Activated CD8-positive, alpha-beta memory T cell treated with anti-CD3 and anti-CD28 coated beads for 48 hours (primary cell): ENCODE measurements at regions not wholly inside any gene's neighbourhood (a gene's known extent, or its start where the extent isn't known, plus 50 kb on each side); places are given as distances from the start of the nearest gene placed in this dataset.
"Not testable (repeated sequence)": the region's sequence is repeated elsewhere in the genome, so short reads cannot be mapped to it uniquely, and the experiment has no call there.

Experiments
- DNase-seq, 3 experiments: peaks; one replicate each; pipeline ENCODE4 v3.0.0-alpha.2; 2020; ENCODE audit warnings: low read depth in 2 of 3, low spot score in 2 of 3

DNA sequence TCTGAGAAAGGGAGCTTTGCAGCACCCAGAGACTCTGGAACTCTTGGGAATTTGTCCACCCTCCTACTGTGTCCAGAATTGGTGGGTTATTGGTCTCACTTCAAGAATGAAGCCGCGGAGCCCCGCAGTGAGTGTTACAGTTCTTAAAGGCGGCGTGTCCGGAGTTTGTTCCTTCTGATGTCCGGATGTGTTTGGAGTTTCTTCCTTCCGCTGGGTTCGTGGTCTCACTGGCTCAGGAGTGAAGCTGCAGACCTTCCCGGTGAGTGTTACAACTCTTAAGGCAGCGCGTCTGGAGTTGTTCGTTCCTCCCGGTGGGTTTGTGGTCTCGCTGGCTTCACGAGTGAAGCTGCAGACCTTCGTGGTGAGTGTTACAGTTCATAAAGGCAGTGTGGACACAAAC is 824.7 kb downstream of the LRRTM4 start:
- DNase-seq, result not testable (repeated sequence)

DNA sequence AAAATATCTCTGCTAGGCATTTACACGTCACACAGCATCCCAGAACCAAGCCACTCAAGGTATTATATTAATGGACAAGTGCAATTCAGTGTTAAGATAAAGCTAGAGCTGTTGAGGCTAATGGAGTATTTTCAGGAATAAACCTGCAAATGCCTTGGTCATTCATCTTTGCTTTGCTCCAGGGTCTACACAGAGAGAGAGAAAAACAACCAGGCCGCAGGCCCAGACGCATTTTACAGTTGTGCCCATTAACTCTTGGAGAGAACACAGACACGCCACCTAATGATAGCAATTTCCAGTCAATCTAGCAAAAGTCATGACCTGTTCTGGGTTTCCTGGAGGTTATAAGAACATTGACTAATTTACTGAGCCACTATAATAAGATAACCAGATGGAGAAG is 829.3 kb downstream of the LRRTM4 start:
- DNase-seq, result no peak

DNA sequence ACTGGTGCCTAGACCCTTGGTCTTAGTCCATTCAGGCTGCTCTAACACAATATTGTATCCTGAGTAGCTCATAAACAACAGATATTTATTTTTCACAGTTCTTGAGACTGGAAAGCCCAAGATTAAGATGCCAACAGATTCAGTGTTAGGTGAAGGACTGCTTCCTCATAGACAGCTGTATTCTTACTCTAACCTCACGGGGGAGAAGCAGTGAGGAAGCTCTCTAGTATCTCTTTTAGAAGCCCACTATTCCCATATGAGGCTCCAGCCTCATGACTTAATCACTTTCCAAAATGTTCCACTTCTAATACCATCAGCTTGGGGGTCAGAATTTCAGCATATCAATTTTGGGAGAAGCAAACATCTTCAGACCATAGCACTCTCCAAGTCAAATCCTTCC is 833.4 kb downstream of the LRRTM4 start:
- DNase-seq, result no peak

DNA sequence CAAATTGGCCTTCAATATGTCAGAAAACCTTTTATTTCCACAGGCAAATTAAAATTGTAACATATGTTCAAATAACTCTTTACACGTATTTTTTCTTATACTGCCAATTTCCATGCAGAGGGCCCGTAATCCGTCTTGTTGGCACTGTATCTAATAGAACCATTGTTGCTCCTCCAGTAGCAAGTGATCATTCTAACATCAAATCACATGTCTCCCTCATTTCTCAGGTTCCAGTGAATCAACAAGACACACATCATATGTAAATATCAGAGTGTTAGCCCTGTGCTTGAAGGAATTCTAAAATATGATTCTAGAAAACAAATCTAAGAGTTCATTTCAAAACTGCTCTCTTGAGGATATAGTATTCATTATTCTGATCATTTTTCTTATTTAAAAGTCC is 834.3 kb downstream of the LRRTM4 start:
- DNase-seq, result no peak

DNA sequence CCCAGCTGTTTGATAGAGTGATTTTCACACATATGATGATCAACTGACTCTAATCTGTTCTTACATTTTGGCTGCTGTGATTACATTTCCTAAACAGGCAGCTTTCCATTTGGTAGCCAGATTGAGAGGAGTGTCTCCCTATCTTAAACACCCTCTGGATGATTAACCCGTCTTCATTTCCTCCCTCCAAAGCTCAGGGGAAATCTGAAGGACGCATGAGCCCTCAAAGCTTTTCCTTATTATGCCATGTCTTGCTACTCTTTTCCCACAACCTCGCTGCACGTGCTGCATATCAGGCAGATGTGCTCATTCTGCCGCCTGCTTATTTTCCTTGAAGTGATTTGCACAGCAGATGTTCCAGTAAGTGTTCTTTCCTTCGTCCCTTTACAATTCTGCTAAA is 837.4 kb downstream of the LRRTM4 start:
- DNase-seq, result no peak

DNA sequence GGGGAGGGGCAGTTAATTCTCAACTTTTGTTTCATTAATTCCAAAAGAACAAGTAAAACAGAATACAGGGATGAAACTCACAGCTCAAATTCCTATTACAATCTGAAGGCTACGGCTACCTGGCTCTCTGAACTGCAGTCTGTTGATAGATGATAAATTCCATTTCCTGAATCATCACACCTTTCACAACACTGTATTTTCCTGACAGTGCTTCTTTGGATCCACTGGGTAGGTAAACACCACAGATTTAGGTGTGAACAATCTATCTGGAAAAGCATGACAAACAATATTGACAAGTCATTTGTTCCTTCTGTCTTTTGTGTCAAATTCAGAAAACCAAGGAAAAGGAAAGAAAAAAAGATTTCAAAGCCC is 843.2 kb downstream of the LRRTM4 start:
- DNase-seq, result no peak

DNA sequence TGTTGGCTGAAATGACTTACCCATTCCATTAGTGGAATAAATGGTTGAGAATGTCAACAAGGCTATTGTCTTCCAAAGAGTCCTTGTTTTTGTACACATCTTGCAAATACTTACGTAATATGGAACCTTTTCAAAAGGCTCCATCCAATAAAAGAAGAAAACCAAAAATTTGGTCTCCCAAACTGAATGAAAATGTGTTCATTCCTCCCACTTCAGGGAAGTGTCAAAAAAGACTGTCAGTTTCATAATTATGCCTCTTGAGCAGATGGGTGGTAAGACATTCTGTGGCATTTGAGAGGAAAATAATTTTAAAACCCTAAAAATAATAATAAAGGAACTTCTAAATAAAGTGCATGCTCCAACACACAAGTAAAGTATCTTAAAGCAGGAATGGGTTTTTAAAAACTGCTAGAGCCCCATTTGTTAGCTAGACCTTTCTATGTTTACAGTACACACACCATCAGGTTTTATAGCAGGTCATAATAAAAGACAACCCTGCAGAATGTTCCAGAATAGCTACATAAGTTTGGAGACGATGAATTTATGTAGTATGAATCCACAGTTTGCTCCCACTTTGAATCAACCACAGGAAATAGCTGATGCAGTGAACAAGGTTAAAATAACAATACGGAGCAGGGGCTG is 843.7 kb downstream of the LRRTM4 start:
- no peak for DNase-seq

DNA sequence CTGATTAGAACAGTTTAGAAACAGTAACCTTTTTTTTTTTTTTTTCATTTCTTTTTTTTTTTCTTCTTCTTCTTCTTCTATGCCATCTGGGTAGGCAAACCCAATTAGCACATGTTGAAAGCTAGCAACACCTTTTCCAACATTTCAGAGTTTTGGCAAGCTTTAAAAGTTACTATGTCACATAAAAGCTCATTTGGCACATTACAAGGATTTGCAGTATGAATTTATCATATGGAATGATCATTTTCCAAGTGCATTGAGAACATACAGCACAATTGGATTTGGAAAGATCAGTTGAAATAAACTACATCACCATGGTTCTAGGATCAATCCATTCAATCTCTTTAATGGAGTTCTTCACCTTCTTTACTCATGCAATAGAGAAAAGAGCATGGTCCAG is 847.0 kb downstream of the LRRTM4 start:
- DNase-seq, result no peak

DNA sequence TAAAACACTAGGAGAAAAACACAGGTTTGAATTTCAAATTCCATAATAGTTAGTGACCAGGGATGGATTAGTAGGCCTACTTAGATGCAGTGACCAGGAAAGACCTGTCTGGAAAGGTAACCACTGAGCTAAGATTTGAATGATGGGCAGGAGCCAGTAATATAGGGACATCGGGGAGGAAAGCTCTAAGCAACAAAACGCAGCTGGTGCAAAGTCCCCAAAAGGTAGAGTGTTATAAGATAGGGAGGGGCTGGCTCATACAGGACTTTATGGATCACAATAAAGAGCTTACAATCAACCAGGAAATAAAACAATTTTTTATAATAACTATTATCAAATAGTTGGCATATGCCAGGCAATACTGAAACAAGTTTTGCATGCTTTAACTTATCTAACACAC is 849.4 kb downstream of the LRRTM4 start:
- DNase-seq, result no peak

DNA sequence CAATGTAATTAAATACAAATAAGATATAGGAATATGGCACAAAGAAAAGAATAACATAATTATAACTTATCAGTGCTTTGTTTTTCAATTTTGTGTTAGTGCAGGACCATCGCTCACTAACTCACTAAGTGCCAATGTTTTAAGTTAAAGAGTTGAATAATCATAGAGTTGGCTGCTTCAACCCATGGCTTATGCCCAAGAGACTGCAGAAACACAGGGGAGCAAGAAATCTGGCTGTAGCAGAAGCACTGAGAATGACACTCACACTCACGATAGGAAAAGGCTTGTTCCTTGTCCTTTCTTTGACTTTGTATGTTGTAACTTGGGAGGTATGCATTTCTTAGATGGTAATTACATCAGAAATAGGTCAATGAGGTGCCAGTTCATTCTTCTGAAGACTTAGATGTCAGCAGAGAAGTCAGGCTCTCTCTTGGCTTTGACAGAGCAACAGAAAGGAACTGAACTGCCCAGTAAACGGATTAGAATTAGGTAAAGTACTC is 852.2 kb downstream of the LRRTM4 start:
- DNase-seq, result no peak

DNA sequence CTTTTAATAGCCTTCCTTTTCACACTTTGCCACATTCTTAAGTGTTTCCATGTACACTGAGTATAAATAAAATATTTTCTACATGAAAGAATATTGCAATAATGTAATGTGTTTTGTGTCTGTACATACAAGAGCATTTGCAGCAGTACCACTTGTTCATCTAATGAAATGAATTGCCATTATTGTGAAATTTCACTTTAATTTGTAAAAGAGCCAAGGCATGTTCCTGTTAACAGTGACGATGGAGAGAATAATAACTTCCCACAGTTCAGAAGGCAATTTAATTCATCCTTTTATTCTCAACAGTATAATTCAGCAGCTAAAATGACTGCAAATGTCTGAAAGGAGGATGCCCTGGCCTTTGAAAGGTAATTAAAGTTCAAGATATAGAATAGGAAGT is 853.9 kb downstream of the LRRTM4 start:
- DNase-seq, result no peak

DNA sequence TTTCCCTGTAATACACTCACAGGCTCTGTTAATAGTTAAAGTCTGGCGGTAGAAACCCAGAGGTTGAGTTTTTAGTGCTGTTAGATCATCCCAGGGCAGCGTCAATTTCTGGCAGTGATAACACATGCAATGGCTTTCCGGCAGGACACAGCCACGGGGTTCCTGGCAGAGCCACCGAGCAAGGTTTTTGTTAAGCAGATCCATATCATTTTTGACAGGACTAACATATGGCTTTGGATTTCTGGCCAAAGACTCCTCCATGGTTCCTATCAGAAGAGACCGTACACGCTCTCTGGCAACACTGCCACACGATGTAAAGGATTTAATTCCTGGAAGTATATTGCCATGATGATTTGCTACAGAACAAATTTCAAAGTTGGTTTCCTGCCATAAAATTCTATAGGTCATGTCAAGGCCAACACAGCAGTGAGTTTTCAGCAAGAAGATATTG is 854.3 kb downstream of the LRRTM4 start:
- DNase-seq, result no peak

DNA sequence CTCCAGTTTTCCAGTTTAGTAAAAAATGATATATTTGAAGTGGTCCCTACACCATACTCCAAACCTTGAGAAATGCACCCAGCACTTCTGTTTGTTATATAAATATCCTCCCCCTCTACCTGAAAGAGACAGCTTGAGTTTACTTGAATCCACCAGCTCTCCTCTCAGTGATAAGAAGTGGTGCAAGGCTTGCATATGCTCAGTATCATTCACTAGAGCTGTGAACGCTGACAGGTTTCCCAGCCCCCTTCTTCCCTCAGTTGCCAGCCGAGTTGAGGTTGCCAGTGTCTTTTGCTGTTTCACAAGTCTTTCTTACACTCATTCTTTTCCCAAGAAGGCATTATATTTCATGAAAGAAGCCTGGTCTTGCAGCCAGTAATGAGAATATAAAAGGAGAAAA is 880.0 kb downstream of the LRRTM4 start:
- no peak for DNase-seq

DNA sequence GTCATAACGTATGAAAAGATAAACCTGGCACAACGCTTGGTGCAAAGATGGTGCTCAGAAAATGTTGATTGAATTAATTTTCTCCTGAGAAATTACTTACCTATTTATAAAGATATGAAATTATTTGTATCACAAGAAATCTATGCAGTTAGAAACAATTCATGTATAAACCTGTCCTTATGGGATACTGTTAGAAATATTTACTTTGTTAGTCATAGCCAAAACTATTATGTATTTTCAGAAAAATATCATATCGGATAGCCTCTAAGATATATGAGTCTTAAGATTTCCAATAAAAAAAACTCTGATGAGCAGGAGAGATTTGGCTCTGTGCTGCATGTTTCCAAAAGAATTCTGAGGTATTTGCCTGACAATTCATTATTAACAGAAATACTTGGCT is 880.7 kb downstream of the LRRTM4 start:
- DNase-seq, result no peak

DNA sequence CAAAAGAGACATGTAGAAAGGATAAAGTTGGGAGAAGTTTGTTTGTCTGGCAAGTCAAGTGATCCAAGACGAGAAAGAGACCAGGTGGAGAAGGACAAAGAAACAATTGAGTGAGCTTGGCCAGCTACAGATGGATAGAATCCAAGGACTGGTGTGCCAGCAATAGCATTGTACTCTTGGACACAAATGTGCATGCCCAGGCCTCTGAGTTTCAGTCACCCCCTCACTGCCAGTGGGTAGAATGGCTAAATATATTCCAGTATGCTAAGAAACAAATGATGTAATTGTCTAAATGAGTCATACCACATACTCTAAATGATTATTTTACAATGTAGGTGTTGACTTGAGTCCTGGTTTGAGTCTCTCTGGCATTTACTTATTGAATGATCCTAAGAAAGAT is 881.3 kb downstream of the LRRTM4 start:
- no peak for DNase-seq

DNA sequence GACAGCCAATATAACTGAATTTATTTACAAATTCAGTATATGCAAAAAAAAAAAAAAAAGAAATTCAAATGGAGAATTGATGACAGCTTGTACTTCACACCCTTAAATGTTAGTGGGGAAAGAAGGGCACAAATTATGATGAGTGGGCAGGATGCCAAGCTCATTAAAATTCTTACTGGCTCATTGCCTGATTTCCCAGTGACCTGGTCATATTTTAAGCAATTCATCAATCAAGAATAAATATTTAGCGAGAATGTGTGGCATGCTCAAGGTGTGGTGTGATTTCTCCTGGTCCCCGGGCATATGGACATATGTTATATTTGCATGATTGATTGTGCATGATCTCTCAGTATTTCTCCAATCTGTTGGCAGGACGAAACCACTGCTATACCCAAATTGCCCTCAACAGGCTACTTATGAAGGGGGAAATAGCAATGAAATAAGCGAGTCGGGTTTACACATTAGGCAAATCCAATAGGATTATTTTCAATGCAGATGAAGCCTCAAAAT is 883.0 kb downstream of the LRRTM4 start:
- no peak for DNase-seq

DNA sequence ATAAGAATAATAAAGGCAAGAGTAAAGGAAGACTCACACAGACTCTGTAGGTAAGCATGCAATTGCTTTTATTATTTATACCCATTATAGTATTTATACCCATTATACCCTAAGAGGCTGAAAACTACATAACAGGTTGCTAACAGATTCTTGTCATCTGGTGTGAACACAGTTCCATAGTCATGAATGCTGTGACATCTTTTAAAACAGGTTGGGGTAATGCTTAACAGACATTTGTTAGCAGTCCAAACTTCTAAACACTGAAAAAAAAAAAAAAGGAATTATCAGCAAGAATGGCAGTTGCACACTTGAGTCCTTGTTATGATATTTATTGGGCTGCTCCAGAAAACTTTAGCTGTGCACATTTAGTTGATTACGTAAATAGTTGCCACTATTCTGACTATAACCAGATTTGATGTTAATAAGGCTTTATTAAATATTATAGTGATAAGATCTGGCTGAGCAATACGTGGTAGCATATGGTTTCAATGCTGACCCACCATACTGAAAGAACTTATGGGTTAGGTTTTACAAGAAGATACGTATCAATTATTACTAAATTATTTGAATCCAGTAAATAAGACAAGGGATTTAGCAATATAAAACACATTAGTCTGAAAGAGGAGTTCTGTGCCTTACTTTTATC is 888.8 kb downstream of the LRRTM4 start:
- DNase-seq, result no peak

DNA sequence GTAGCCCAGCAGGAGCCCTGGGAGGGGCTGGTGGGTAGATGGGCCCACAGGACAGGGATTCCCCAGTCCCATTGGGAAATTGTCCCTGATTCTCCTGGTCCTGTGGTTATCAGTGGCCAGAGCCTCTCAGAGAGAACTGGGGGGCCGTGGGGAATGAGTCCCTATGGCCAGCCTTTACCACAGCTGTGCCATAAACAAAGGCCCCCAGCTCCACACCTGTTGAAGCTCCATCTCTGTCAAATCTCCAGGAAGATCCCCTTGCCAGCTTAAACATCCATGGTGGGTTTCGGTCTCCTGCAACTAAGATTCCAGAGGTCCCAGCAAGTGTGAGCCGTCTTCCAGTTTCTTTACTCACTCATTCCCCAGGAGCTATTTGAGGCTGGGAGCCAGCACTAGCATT is 897.1 kb downstream of the LRRTM4 start:
- DNase-seq, result no peak

DNA sequence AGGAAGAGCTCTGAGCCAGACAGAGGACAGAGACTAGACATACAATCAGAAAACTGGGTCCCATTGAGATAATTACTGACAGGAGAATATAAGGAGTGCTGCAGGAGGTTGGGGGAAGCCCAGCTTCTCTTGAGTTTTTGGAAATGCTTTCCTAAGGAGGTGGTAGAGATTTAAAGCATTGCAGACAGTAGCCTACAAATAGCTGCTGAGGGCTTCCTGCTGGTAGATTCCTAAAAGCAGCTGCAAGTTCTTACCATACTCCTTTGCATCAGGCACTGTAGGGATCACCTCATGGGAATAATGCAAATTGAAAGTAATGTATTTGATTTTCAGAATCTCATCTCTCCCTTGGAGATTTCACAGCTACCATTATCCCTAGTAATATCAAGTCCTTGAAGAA is 902.6 kb upstream of the GCFC2 start:
- DNase-seq, result no peak

DNA sequence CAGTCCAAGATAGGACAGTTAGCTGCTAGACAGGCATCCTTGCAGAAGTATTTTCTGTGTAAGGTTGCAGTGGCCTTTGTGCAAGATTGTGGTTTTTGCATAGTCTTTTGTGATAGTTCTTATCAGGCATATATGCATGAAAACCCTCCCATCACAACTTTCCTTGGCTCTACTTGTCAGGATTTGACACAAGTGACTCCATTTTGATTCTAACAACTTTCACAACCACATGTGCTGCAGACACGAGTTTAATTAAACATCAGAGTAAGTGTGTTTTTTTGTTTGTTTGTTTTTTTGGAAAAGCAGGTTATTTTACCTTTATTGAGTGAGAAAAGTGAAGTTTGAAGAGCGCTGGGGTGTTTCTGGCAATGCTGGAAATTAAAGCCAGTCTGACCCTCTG is 902.0 kb upstream of the GCFC2 start:
- DNase-seq, result no peak

DNA sequence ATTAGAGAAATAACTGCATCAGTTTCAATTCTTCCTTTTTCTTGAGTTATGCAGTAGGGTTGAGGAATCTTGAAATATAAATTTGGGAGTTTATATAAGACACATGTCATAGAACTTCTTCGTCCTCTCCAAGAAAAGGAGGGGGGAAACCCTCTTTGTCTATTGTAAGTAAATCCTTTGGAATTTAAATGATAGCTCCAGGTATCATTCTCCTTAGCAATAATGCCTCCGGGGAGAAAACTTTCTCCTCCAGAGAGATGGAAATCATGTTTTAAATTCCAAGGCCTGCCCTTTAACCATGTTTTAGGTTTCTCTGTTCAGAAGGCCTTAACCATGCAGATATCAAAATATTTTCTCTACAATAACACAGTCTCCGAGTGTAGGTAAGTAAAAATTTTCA is 899.7 kb upstream of the GCFC2 start:
- no peak for DNase-seq

DNA sequence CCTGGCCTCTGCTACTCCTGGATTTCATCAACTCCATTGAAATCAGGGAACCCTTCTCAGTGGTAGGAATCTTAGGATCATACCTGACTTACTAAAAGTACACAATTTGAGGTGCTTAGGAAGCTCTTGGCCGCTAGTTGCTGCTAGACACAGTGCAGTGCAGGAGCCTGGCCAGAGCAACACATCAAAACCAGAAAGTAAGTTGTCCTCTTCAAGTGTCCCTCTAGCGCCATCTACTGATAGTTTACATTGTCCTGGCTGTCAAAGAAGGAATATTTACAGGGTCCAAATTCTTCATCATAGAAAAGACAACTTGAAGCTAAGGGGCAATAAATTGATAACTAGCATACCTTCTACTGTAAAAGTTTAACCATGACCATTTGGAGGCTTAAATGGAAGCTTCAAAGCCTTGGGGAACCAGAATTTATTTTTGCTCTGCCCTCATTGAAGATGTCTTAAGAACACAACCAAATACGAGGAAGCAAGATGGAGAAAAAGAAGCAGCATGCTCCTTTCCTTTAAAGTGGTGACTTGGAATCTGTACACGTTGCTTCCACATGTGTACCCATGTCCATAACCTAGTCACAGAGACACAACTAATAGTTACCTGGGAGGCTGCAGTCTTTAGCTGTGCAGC is 889.1 kb upstream of the GCFC2 start:
- no peak for DNase-seq
